ENCODE measurements at regions not wholly inside any gene's neighbourhood (a gene's known extent, or its start where the extent isn't known, plus 50 kb on each side); places are given as distances from the start of the nearest gene placed in this dataset.

DNA sequence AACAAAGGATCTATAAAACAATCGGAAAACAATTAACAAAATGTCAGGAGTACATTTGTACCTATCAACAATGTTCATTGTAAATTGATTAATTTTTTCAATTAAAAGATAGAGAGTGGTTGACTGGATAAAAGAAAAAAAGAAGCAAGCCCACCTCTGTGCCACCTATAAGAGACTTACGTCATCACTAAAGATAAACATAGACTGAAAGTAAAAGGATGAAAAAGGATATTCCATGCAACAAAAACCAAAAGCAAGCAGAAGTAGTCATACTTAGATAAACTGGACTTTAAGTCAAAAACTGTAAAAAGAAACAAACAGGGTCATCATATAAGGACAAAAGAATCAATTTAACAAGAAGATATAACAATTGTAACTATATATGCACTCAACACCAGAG is 197.4 kb downstream of the RASEF start (continued):
- TF ChIP-seq, protein P1, sequence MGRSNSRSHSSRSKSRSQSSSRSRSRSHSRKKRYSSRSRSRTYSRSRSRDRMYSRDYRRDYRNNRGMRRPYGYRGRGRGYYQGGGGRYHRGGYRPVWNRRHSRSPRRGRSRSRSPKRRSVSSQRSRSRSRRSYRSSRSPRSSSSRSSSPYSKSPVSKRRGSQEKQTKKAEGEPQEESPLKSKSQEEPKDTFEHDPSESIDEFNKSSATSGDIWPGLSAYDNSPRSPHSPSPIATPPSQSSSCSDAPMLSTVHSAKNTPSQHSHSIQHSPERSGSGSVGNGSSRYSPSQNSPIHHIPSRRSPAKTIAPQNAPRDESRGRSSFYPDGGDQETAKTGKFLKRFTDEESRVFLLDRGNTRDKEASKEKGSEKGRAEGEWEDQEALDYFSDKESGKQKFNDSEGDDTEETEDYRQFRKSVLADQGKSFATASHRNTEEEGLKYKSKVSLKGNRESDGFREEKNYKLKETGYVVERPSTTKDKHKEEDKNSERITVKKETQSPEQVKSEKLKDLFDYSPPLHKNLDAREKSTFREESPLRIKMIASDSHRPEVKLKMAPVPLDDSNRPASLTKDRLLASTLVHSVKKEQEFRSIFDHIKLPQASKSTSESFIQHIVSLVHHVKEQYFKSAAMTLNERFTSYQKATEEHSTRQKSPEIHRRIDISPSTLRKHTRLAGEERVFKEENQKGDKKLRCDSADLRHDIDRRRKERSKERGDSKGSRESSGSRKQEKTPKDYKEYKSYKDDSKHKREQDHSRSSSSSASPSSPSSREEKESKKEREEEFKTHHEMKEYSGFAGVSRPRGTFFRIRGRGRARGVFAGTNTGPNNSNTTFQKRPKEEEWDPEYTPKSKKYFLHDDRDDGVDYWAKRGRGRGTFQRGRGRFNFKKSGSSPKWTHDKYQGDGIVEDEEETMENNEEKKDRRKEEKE (IDR thresholded peaks at IDR 0.05; ENCODE audit: borderline replicate concordance in 1 of 2, control insufficient read depth in 1 of 2, low read depth in 2 of 2, low read length in 1 of 2): no peak
- no peak for TF ChIP-seq DACH1 (IDR thresholded peaks at IDR 0.05; ENCODE audit: partially characterized antibody)
- TF ChIP-seq NBN (IDR thresholded peaks at IDR 0.05; ENCODE audit: low read depth): no peak
- TF ChIP-seq TBP (optimal IDR thresholded peaks at IDR 0.05; ENCODE audit: low read depth, low read length): no peak
- TF ChIP-seq, protein P2, sequence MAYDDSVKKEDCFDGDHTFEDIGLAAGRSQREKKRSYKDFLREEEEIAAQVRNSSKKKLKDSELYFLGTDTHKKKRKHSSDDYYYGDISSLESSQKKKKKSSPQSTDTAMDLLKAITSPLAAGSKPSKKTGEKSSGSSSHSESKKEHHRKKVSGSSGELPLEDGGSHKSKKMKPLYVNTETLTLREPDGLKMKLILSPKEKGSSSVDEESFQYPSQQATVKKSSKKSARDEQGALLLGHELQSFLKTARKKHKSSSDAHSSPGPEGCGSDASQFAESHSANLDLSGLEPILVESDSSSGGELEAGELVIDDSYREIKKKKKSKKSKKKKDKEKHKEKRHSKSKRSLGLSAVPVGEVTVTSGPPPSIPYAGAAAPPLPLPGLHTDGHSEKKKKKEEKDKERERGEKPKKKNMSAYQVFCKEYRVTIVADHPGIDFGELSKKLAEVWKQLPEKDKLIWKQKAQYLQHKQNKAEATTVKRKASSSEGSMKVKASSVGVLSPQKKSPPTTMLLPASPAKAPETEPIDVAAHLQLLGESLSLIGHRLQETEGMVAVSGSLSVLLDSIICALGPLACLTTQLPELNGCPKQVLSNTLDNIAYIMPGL (CRISPR knock-in tag; IDR thresholded peaks at IDR 0.05): no peak
- no peak for TF ChIP-seq EHMT2 (IDR thresholded peaks at IDR 0.05)

All from K562 (cell line).